HuH-7.5 (cell line): ENCODE measurements at regions not wholly inside any gene's neighbourhood (a gene's known extent, or its start where the extent isn't known, plus 50 kb on each side); places are given as distances from the start of the nearest gene placed in this dataset.
"Not testable (repeated sequence)": the region's sequence is repeated elsewhere in the genome, so short reads cannot be mapped to it uniquely, and the experiment has no call there.

Source experiments
- DNase-seq: peaks from one replicate; pipeline ENCODE4 v3.0.0; 2011; ENCODE audit warnings: low spot score

DNA sequence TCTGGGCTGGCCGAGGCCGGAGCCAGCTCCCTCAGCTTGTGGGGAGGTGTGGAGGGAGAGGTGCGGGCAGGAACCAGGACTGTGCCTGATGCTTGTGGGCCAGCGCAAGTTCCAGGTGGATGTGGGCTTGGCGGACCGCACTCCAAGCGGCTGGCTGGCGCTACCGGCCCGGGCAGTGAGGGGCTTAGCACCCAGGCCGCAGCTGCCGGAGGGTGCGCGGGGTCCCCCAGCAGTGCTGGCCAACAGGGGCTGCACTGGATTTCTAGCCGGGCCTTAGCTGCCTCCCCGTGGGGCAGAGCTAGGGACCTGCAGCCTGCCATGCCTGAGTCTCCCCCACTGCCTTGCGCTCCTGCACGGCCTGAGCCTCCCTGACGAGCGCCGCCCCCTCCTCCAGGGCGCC lies 242.8 kb downstream of the CCSER2 start:
- DNase-seq = no peak

DNA sequence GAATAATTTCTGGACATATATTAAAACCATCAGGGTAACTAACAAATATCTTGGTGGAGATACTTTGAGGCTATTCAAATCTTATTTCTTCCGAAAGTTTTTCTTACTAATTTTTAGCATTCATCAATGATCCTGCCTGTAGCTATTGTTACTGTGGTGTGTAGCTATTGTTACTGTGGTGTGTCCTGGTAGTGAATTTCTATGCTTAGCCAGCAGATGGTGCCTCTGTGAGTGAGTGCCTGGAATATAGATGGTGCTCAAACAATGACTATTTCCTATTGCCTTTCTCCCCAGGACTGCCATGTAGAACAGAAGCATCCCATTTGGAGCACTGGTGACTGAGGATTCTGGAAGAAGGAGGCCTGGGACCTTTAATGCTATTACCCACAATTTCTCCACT lies 245.7 kb downstream of the CCSER2 start:
- peak; percentile 11 for DNase-seq

DNA sequence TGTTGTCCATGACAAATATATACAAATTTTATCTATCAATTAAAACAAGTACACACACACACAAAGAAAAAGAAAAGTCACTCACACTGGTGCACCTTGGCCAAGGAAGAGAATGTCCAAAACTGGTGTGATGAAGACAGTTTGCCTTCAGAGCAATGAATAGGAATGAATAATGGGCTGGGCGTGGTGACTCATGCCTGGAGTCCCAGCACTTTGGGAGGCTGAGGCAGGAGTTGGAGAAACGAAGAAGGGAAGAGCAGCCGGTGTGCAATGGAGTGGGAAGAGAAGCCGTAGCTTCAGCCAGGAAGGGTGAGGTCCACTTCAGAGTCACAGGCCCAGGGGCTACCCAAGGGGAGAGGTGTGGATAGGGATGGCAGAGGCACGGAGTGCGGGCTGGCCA lies 253.6 kb downstream of the CCSER2 start:
- no peak for DNase-seq

DNA sequence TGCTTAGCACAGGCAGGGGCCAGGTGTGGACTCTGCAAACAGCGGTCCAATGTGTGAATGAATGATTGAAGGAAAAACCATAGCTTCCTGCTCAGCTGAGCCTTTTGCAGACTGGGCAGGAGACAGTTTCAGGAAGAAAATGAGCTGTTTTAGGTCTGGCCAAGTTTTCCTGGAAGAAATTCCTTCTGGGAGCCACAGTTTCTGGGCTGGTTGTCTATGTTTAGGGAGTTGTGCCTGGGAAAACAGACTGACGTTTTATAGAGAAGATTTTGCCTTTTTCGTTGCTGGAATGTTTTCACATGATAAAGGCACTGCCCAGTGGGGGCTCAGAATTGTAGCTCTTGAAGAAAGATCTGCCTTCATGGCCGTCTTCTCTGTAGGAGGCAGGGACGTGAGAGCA lies 255.1 kb downstream of the CCSER2 start:
- DNase-seq = no peak

DNA sequence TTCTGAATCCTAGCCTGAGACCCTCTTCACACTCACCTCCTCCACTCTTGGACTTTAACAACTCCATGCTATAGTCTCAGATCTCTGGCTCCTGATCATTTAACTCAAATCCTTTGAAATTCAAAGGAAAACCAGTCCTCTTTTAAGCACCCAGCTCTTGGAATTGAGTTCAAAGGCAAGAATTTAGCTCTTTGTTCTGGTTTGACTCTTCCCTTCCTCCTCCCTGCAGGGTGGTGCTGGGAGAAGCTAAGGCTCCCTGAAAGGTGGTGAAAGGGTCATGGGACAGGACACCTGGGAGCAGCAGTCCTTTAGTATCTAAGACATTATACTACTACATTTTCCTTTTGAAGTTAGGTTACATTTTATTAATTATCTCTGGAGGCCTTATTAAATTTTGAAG lies 259.4 kb downstream of the CCSER2 start:
- DNase-seq = no peak

DNA sequence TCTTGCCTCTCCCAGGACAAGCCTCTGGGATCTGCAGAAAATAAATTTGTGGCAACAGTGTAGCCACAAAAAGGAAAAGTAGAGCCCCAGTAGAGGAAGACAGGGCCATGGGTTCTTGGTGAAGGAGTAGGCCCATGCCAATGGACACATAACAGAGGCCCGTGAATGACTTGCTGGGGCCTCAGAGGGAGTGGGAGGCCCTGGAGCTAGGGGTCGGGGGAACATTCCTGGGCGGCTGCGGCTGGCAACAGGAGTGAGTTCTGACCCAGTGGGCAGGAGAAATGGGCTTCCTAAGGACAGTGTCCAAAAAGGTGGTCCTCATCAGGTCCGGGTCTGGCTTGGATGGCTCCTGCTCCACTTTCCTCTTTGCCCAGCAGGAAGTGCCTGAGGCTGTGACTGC lies 260.0 kb downstream of the CCSER2 start:
- DNase-seq = no peak

DNA sequence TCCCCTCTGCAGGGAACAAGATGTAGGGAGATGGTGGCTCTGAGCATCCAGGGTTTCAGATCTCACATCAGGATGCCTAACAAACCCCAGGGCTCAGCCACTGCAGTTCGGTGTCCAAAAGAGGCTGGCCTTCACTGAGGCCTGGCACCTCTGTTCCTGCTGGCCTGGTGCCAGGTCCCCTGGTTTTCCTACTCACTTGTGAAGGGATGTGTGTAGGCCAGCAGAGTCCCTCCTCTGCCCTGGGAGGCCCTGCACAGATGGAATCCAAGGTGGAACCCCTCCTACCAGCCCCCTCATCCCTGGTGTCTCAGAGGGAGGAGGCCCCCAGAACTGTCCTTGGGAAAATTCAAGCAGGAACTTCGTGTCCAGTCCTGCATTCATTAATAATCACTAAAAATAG lies 260.6 kb downstream of the CCSER2 start:
- no peak for DNase-seq

DNA sequence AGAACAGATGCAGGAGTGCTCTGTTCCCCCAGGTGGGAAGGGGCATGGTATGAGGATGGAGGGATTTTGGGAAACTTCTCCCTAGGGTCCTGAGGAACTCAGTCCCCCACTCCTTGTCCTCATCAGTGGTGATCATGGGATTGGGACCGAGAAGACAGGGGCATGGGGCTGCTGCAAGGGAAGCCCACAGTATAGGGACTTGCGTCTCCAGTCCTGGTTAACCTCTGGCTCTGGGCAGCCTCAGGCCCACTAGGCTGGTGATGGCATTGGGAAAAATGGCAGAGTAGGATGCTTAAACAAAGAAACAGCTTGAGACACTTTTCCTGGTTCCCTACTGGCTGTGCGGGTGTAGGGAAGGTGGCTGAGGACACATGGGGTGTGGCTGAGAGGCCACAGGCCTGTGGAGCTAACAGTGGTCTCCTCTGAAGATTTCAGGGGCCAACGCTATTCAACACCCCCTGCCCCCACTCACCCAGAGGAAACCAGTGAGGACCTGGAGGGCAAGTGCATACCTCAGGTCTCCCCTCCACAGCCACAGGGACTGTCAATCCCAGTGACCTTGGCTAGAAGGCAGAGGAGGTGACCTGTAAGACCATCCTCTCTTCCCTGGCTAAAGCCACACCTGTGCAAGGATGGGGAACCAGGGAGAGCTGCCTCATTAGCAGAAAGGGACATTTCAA lies 261.3 kb downstream of the CCSER2 start:
- DNase-seq = no peak

DNA sequence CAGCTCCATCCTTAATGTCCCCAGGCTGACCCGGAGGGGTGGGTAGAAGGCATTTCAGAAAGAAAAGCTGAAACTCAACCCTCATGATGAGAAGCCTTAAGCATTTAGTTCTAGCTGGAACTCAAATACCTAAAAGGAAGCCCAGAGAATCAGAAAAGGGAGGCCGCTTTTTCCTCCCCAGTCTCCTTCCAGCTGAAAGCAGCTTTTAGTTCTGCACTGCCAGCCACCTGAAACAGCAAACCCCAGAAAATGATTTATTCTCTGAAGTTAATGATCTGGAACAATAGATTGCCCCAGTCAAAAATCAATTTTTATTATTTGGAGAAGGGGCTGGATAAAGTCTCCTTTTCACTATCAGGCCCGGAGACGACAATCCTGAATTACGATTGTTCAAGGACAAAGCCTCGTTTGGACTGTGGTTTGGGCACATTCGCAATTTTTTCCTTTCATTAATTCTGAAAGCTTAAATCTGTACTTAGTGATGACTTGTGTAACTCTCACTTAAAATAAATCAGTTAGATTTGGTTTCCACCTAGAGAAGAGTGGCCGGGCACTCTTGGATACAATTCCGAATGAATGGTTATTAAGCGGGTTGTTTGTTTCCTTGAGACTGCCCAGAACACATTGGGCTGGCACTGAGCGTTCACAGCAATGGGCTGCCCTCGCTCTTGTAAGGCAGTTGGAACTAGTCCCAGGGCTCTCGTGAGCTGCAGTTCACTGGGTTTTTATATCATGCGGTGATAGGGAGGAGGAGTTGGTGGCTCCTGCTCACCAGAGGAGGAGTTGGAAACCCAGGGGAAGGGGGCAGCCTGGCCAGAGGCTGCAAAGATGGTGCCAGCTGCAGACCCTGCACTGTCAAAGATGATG lies 262.2 kb downstream of the CCSER2 start:
- no peak for DNase-seq

DNA sequence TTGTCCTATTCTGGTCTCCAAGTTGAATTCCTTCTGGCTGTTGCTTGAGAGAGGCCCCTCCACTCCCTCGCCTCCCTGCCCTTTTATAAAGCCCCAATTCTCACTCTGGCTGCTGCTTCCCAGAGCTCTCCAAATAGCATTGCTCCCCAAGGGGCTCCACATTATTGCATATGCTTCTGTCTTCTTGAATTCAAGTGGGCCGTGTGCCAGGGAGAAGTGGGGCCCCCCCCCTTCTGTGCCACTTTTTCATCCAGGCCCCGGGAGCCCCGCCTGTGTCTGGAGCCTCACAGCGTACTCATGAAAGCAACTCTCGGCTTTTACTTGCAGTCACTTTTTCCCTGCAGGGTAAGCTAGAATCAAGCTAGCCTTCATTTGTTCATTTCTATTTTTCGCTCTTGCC lies 265.1 kb downstream of the CCSER2 start:
- no peak for DNase-seq

DNA sequence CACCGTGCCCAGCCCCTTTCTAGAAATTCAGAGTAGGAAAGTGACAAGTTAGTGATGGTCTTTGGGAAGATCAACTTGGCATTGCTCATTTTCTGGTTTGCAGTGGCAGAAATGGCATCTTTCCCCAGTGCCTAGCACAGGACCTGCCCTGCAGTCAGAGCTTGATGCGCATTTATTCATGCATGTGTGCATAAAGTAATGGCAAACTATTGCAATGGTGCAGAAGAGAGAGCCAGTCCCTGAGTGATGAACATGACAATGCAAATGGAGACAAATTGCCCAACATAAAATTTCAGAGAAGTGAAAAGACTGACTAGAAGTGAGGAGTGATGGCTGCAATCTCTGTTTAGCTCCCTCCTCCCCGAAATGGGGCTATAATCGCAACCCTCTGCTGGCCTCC lies 268.2 kb downstream of the CCSER2 start:
- no peak for DNase-seq

- DNase-seq = no peak
These were observed 270.9 kb downstream of the CCSER2 start for GRCh38 chr10:84599254-84599653.

GRCh38 chr10:84600947-84601346 lies 272.6 kb downstream of the CCSER2 start:
- no peak for DNase-seq

- DNase-seq = not testable (repeated sequence)
These were observed 274.2 kb downstream of the CCSER2 start for GRCh38 chr10:84602543-84602942.

DNA sequence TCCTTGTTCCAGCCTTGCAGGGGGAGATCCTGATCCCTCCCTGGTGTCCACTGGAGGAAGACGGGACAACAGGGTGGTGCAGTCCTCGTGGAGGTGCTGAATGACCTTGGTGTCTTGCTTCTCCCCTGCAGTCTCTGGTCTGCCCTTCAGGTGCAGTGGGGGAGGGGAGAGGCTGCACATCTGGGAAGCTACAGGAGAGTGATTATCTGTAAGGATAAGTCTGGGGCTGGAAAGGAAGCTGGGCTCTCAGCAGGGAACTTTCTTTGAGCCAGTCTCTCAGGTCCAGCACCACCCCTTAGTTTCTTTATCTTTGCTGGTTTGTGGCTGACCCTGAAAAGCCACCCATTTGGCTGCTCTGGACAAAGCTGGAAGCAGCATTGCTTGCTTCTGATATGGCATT lies 275.6 kb downstream of the CCSER2 start:
- no peak for DNase-seq

GRCh38 chr10:84605802-84606201 lies 277.4 kb downstream of the CCSER2 start:
- DNase-seq = no peak

DNA sequence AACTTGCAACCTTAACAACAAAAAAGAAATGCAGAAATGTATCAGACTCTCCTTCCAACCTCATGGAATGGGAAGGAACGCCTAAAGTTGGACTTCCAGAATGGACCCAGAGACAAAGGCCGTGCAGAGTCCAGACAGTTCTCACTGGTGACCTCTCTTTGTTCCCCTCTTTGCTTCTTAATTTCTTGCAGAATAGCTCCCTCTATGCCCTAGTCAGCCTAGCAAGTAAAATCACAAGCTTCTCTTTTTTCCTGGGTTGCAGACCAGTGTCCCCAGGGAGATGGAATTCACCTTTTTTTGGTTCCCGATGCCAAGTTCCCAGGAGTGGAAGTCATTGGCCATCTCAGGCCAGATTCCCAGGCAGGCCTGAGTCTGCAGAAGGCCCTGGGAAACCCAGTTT lies 278.0 kb downstream of the CCSER2 start:
- no peak for DNase-seq

DNA sequence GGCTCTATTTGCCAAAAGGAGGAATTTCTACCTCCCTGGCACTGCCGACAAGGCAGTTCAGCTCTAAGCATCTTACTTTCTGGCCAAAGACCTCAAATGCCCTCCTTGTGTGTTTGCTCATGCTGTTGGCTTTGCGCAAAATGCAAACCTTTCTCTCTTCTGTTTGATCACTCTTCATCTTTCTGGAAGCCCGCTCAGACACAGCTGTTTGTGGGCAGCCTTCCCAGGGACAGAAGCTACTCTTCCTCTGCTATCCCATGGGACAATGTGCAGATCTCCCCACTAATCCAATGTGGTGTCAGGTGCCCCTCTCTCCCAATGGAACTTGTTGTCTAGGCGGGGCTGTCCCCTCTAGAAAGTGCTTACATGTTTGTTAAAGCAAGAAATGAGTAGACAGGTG lies 278.7 kb downstream of the CCSER2 start:
- no peak for DNase-seq

GRCh38 chr10:84607523-84607922 lies 279.1 kb downstream of the CCSER2 start:
- DNase-seq = no peak

DNA sequence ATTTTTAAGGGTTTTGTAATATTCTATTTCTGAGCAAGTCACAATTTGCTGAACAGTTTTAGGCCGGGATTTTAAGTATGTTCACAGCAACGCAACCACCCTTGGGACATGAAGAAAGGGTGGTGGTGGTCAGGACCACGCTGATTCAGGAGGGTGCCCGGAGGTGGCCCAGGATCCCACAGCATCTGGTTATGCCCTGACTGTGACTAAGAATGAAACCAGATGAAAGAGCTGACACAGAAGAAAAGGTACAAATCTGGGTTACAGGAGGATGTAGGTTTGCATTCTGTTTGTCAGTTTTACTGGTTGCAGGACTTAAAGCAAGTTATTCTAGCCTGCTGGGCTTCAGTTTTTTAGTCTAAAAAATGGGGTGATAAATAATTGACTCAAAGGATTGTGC lies 279.7 kb downstream of the CCSER2 start:
- no peak for DNase-seq

DNA sequence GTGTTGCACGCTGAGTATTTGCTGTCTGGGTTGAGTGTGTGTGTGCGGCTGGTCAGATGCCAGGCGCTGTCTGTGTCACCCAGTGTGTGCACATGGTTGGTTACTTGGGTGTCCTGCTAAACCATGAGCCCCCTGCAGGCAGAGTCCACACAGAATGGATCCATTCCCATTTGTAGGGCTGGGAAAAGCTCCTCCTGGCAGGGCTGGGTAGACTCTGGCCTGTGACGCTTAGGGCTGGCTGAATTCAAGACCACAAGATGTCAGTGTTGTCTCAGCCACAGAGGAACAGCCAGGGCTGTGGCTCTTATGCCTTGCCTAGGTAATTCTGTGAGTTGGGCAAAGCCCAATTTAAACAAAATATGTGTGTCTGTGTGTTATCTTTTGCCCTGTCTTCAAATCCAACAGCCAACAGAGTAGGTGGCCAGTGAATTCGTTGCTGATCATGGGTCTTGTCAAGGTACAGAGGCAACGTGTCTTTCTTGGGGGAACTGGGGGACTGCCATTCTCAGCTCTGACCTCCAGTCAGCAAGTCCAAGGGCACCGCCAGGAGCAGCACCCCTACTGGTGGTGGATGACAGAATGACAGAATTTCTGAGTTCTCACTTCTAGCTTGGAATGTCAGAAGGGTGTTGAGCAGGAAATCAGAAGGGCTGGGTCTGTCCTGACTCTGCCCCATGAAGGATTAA lies 285.1 kb downstream of the CCSER2 start:
- DNase-seq = peak; percentile 19

GRCh38 chr10:84626397-84627087 lies 298.2 kb downstream of the CCSER2 start:
- no peak for DNase-seq

- no peak for DNase-seq
These were observed 304.5 kb downstream of the CCSER2 start for GRCh38 chr10:84632866-84633265.
